Right atrium auricular region (tissue), 2 donors: ENCODE measurements at regions not wholly inside any gene's neighbourhood (a gene's known extent, or its start where the extent isn't known, plus 50 kb on each side); places are given as distances from the start of the nearest gene placed in this dataset.

Source experiments
- DNase-seq: peaks from one replicate; pipeline ENCODE4 v3.0.0-alpha.2; 2019; ENCODE audit warnings: low spot score
- H3K27ac ChIP-seq, 2 donors: fragments of 200-600 bp; sonication (generic); 1 replicate in 1 of 2; 2 replicates in 1 of 2; pipeline ENCODE4 v1.5.1; 2016 to 2019
- H3K27me3 ChIP-seq, 2 donors: fragments of 200-600 bp; sonication (generic); one replicate each; pipeline versions ENCODE4 v1.5.1 to v1.6.0; 2017 to 2019
- H3K36me3 ChIP-seq: fragments of 200-600 bp; sonication (generic); one replicate; pipeline ENCODE4 v1.5.1; 2016
- H3K4me1 ChIP-seq, 2 donors: fragments of 200-600 bp; sonication (generic); one replicate each; pipeline versions ENCODE4 v1.5.1 to v1.6.0; 2017 to 2019
- H3K4me3 ChIP-seq, 2 donors: fragments of 200-600 bp; sonication (generic); 1 replicate in 1 of 2; 2 replicates in 1 of 2; pipeline ENCODE4 v1.5.1; 2017 to 2019; ENCODE audit warnings: mild to moderate bottlenecking in 1 of 2, moderate library complexity in 1 of 2
- H3K9me3 ChIP-seq, 2 donors: fragments of 200-600 bp; sonication (generic); one replicate each; pipeline ENCODE4 v1.5.1; 2019
- TF ChIP-seq, protein P1 (sequence below), 2 donors: fragments of 200-600 bp; sonication (generic); IDR thresholded peaks; one replicate each; pipeline ENCODE4 v1.5.1; 2019; ENCODE audit warnings: antibody characterized with exemption in 2 of 2

DNA sequence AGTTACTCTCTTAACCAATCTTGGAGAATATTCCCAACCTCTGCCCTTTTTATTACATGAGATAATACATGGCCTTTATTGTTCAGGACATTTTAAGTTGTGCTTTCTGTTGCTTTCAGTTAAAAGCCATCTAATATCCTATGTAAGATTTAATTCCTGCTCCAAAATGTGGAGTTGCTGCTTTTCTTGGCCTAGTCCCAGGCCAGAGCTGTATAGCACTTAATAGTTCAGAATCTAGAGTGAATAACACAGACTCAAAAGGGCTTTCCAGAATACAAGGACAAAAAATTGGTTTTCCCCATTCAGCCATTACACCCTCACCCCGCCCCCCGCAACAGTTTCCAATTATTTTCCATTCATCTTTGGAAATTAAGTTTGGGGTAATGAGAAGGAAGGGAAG is 144.3 kb upstream of the SMAD1 start:
- H3K27ac ChIP-seq: no peak overlapping the region
- DNase-seq: no peak
- TF ChIP-seq, protein P1, sequence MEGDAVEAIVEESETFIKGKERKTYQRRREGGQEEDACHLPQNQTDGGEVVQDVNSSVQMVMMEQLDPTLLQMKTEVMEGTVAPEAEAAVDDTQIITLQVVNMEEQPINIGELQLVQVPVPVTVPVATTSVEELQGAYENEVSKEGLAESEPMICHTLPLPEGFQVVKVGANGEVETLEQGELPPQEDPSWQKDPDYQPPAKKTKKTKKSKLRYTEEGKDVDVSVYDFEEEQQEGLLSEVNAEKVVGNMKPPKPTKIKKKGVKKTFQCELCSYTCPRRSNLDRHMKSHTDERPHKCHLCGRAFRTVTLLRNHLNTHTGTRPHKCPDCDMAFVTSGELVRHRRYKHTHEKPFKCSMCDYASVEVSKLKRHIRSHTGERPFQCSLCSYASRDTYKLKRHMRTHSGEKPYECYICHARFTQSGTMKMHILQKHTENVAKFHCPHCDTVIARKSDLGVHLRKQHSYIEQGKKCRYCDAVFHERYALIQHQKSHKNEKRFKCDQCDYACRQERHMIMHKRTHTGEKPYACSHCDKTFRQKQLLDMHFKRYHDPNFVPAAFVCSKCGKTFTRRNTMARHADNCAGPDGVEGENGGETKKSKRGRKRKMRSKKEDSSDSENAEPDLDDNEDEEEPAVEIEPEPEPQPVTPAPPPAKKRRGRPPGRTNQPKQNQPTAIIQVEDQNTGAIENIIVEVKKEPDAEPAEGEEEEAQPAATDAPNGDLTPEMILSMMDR (IDR thresholded peaks at IDR 0.05): no peak
- no peak overlapping the region for H3K4me3 ChIP-seq
- H3K27me3 ChIP-seq: no peaks in the 10 kb centered on the region
- no peaks in the 10 kb centered on the region for H3K4me1 ChIP-seq
- H3K9me3 ChIP-seq: no peaks in the 10 kb centered on the region
- no peaks in the 10 kb centered on the region for H3K36me3 ChIP-seq

GRCh38 chr4:145333786-145334185 is 147.9 kb upstream of the SMAD1 start:
- no peaks in the 10 kb centered on the region for H3K27me3 ChIP-seq
- no peaks in the 10 kb centered on the region for H3K4me1 ChIP-seq
- no peaks in the 10 kb centered on the region for H3K9me3 ChIP-seq
- TF ChIP-seq, protein P1 (IDR thresholded peaks at IDR 0.05): no peak
- no peak overlapping the region for H3K4me3 ChIP-seq
- no peak overlapping the region for H3K27ac ChIP-seq
- DNase-seq: no peak
- H3K36me3 ChIP-seq: no peaks in the 10 kb centered on the region

DNA sequence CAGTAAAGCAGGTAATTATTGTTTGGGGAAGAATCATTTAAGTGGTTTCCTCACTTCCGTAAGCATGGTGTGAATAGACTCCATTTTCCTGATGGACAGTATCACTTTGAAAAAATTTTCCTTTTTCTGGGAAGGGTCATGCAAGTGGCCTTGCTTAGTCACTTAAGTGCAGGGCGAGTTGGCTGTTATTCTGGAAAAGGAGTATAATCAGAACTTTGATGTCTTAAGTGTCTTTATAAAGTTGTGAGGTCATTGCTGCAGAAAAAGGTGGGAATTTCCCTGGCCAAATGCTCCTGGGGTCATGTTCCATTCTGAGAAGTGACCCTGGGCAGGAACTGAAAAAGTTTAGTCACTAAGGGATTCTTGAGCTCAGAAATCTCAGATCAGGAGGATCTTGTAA is 146.1 kb upstream of the OTUD4 start:
- Histone ChIP-seq H3K9me3 (no peaks in the 10 kb centered on the region), H3K4me1 (no peaks in the 10 kb centered on the region), H3K36me3 (no peaks in the 10 kb centered on the region), H3K27me3 (no peaks in the 10 kb centered on the region), H3K4me3 (no peak overlapping the region), H3K27ac (no peak overlapping the region)
- no peak for DNase-seq
- TF ChIP-seq, protein P1 (IDR thresholded peaks at IDR 0.05): no peak

DNA sequence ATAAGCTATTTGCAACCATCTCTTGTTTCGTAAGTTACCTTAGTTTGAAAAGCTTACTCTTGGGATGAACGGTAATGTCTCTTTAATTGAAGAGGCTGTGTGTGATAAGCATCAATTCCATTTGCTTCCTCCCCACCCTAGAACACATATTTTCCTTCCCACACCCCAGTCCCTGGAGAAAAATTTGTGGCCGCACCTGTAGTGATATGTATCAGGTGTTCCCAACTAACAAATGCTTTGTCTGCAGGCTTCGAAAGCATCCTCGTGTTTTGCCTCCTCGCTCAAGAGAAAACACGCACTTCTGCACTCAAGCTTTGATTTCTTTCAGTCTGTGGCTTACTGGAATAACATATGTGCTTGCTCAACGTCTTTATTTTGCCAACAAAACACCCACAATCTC is 143.8 kb upstream of the OTUD4 start:
- no peak for DNase-seq
- no peaks in the 10 kb centered on the region for H3K36me3 ChIP-seq
- H3K27me3 ChIP-seq: no peaks in the 10 kb centered on the region
- no peak overlapping the region for H3K27ac ChIP-seq
- TF ChIP-seq, protein P1 (IDR thresholded peaks at IDR 0.05): no peak
- H3K4me1 ChIP-seq: no peaks in the 10 kb centered on the region
- no peaks in the 10 kb centered on the region for H3K9me3 ChIP-seq
- no peak overlapping the region for H3K4me3 ChIP-seq

DNA sequence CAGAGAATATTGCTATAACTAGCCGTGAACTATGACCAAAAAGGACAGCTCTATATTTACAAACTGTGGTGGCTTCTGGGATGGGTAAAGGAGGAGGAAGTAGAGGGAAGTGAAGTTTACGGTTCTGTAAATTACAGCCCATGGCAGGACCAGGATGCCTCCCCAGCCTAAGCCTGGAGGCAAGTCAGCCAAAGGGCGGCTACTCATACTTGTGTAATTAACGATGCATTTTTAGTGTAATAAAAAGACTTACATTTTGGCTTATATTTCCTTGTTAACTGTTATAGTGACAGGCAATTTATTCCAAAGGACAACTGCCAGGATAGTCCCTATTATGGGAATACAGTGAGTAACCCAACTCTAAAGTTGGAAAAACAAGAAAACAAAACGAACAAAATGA is 139.9 kb upstream of the OTUD4 start:
- Histone ChIP-seq H3K27me3 (no peaks in the 10 kb centered on the region), H3K4me1 (no peaks in the 10 kb centered on the region), H3K36me3 (no peaks in the 10 kb centered on the region), H3K27ac (no peak overlapping the region), H3K9me3 (no peaks in the 10 kb centered on the region), H3K4me3 (no peak overlapping the region)
- TF ChIP-seq, protein P1 (IDR thresholded peaks at IDR 0.05): no peak
- DNase-seq: no peak

GRCh38 chr4:145319751-145320150 is 139.4 kb upstream of the OTUD4 start:
- no peak for DNase-seq
- Histone ChIP-seq H3K9me3 (no peaks in the 10 kb centered on the region), H3K4me1 (no peaks in the 10 kb centered on the region), H3K36me3 (no peaks in the 10 kb centered on the region), H3K27me3 (no peaks in the 10 kb centered on the region), H3K27ac (no peak overlapping the region), H3K4me3 (no peak overlapping the region)
- TF ChIP-seq, protein P1 (IDR thresholded peaks at IDR 0.05): no peak
